Hepatocyte (in vitro differentiated cells): ENCODE measurements at regions not wholly inside any gene's neighbourhood (a gene's known extent, or its start where the extent isn't known, plus 50 kb on each side); places are given as distances from the start of the nearest gene placed in this dataset.

Experiments
- CTCF ChIP-seq: fragments of 200-600 bp; sonication (generic); IDR thresholded peaks from 2 replicates; pipeline ENCODE4 v1.5.1; 2016; ENCODE audit warnings: antibody characterized with exemption, mild to moderate bottlenecking; ENCODE audit not compliant: poor library complexity
- EZH2 ChIP-seq: fragments of 200-600 bp; sonication (generic); IDR thresholded peaks from 2 replicates; pipeline ENCODE4 v1.6.1; 2016; ENCODE audit warnings: antibody characterized with exemption, mild to moderate bottlenecking, borderline replicate concordance
- EZH2phosphoT487 ChIP-seq: fragments of 200-600 bp; sonication (generic); IDR thresholded peaks from one replicate; pipeline ENCODE4 v1.6.1; 2018; ENCODE audit warnings: antibody characterized with exemption, mild to moderate bottlenecking, low read depth, moderate library complexity; ENCODE audit not compliant: unreplicated experiment, severe bottlenecking

GRCh38 chr18:44458777-44459176, 221.9 kb upstream of the SETBP1 start:
- TF ChIP-seq CTCF, result no peak
- no peak for TF ChIP-seq EZH2
- no peak for TF ChIP-seq EZH2phosphoT487
